ENCODE measurements at regions not wholly inside any gene's neighbourhood (a gene's known extent, or its start where the extent isn't known, plus 50 kb on each side); places are given as distances from the start of the nearest gene placed in this dataset.

GRCh38 chr2:106267997-106268396, 73.9 kb upstream of the UXS1 start:
- TF ChIP-seq POLR2AphosphoS5 (IDR thresholded peaks at IDR 0.05; ENCODE audit: low read depth) (no peak), CTCF (IDR thresholded peaks at IDR 0.05; ENCODE audit: insufficient read depth, low read length) (no peak), REST (IDR thresholded peaks at IDR 0.05; ENCODE audit: insufficient replicate concordance, low read depth) (no peak), SPI1 (IDR thresholded peaks at IDR 0.05; ENCODE audit: borderline replicate concordance, low read depth) (no peak)
